B cell (primary cell): ENCODE measurements at regions not wholly inside any gene's neighbourhood (a gene's known extent, or its start where the extent isn't known, plus 50 kb on each side); places are given as distances from the start of the nearest gene placed in this dataset.
"Not testable (repeated sequence)": the region's sequence is repeated elsewhere in the genome, so short reads cannot be mapped to it uniquely, and the experiment has no call there.

Experiments used
- ATAC-seq: fragments of 200-7000 bp; cut with Tn5 transposase; one replicate; pipeline ENCODE4 v1.10.0; 2021; ENCODE audit warnings: low read depth, mild to moderate bottlenecking, moderate number of reproducible peaks, moderate library complexity
- CTCF ChIA-PET: fragments of 350-600 bp; sonication (Branson Sonifier 250); formaldehyde crosslinking; loops from one replicate; lab custom pipeline; 2021; ENCODE audit warnings: antibody characterized with exemption, inconsistent platforms; lab: Charles Lee
- POLR2A ChIA-PET: fragments of 350-600 bp; sonication (Branson Sonifier 250); formaldehyde crosslinking; loops from one replicate; lab custom pipeline; 2021; ENCODE audit warnings: antibody characterized with exemption; lab: Charles Lee
- DNase-seq: peaks from one replicate; pipeline ENCODE4 v3.0.0; 2013
- H2AFZ ChIP-seq: 2 replicates; pipeline ENCODE4 v1.6.1; 2012; ENCODE audit warnings: mild to moderate bottlenecking, low read depth, low read length; ENCODE audit not compliant: insufficient read depth, poor library complexity, severe bottlenecking
- H3K27ac ChIP-seq, 2 donors: 1 replicate in 1 of 2; 2 replicates in 1 of 2; pipeline ENCODE4 v1.5.1; 2012 to 2013; ENCODE audit warnings: low read length in 2 of 2, mild to moderate bottlenecking in 2 of 2, moderate library complexity in 1 of 2
- H3K27me3 ChIP-seq, 4 experiments: fragments of 200-600 bp in 1 of 4; sonication (generic) in 1 of 4; replicated peaks in 1 of 4; 1 replicate in 2 of 4; 2 replicates in 2 of 4; pipeline versions ENCODE4 v1.6.1 to v1.7.0; 2013 to 2016; ENCODE audit warnings: low read length in 3 of 4, mild to moderate bottlenecking in 2 of 4, mixed read lengths in 1 of 4, moderate library complexity in 1 of 4; ENCODE audit not compliant: insufficient read depth in 4 of 4, control insufficient read depth in 3 of 4; ENCODE audit errors: control extremely low read depth in 1 of 4
- H3K36me3 ChIP-seq, 2 experiments: replicated peaks in 1 of 2; 1 replicate in 1 of 2; 2 replicates in 1 of 2; pipeline versions ENCODE4 v1.6.1 to v1.7.1; 2013; ENCODE audit warnings: low read length in 1 of 2; ENCODE audit not compliant: insufficient read depth in 2 of 2, control insufficient read depth in 1 of 2; ENCODE audit errors: control extremely low read depth in 1 of 2, extremely low read depth in 1 of 2
- H3K4me1 ChIP-seq, 2 donors: fragments of 200-600 bp in 1 of 2; sonication (generic) in 1 of 2; 1 replicate in 1 of 2; 2 replicates in 1 of 2; pipeline versions ENCODE4 v1.5.1 to v1.6.1; 2013 to 2017; ENCODE audit warnings: low read length in 2 of 2; ENCODE audit not compliant: control insufficient read depth in 2 of 2, insufficient read depth in 2 of 2
- H3K4me2 ChIP-seq: replicated peaks from 2 replicates; pipeline ENCODE3; 2012; ENCODE audit warnings: mild to moderate bottlenecking, low read depth, low read length; ENCODE audit not compliant: poor library complexity, severe bottlenecking
- H3K4me3 ChIP-seq, 5 experiments: fragments of 200-600 bp in 1 of 5; sonication (generic) in 1 of 5; 1 replicate in 3 of 5; 2 replicates in 2 of 5; pipeline versions ENCODE4 v1.5.1 to v1.7.0; 2011 to 2016; ENCODE audit warnings: low read length in 4 of 5, mild to moderate bottlenecking in 4 of 5, low read depth in 2 of 5, control low read depth in 1 of 5, moderate library complexity in 1 of 5; ENCODE audit not compliant: insufficient read depth in 1 of 5; ENCODE audit errors: control extremely low read depth in 1 of 5, extremely low read depth in 1 of 5
- H3K79me2 ChIP-seq: fragments of 200-600 bp; sonication (generic); one replicate; pipeline ENCODE4 v1.6.0; 2016; ENCODE audit warnings: low read length; ENCODE audit not compliant: control insufficient read depth, insufficient read depth
- H3K9ac ChIP-seq: fragments of 200-600 bp; sonication (generic); 2 replicates; pipeline ENCODE4 v1.6.1; 2017; ENCODE audit warnings: mild to moderate bottlenecking, low read length, moderate library complexity
- H3K9me3 ChIP-seq, 3 donors: one replicate each; pipeline versions ENCODE4 v1.6.1 to v1.7.1; 2013; ENCODE audit warnings: low read length in 2 of 3; ENCODE audit not compliant: control insufficient read depth in 2 of 3, insufficient read depth in 1 of 3; ENCODE audit errors: control extremely low read depth in 1 of 3
- H4K20me1 ChIP-seq: 2 replicates; pipeline ENCODE4 v1.6.0; 2012; ENCODE audit warnings: mild to moderate bottlenecking, low read length; ENCODE audit not compliant: insufficient read depth, control insufficient read depth, poor library complexity, severe bottlenecking
- H3K27ac Mint-ChIP-seq: one replicate; pipeline ENCODE4 v1.8.0; 2021; ENCODE audit warnings: mixed read lengths
- H3K27me3 Mint-ChIP-seq: one replicate; pipeline ENCODE4 v1.8.0; 2021; ENCODE audit warnings: mixed read lengths
- H3K4me1 Mint-ChIP-seq: one replicate; pipeline ENCODE4 v1.8.0; 2021; ENCODE audit warnings: mixed read lengths
- H3K4me3 Mint-ChIP-seq: one replicate; pipeline ENCODE4 v1.8.0; 2021; ENCODE audit warnings: mixed read lengths
- H3K9me3 Mint-ChIP-seq: one replicate; pipeline ENCODE4 v1.8.0; 2022; ENCODE audit warnings: mixed read lengths; ENCODE audit not compliant: insufficient read depth
- EZH2 ChIP-seq: IDR thresholded peaks from 2 replicates; pipeline ENCODE4 v1.6.1; 2012; ENCODE audit warnings: borderline replicate concordance, low read depth, mild to moderate bottlenecking, moderate library complexity, low read length; ENCODE audit not compliant: insufficient read depth, poor library complexity, severe bottlenecking
- WGBS: methylation state at CpG from one replicate; pipeline ENCODE4 v1.1.5; 2013; ENCODE audit warnings: missing lambda C conversion rate; ENCODE audit not compliant: insufficient coverage; 5-methylcytosine and 5-hydroxymethylcytosine counted together
- intact Hi-C: fragments of 100-400 bp; cut with micrococcal nuclease; formaldehyde crosslinking; loops from one replicate; pipeline ENCODE4 v1.10.0; 2022
- TF ChIP-seq, protein P1 (sequence below): fragments of 200-600 bp; IDR thresholded peaks from one replicate; pipeline ENCODE4 v1.8.0; 2022; ENCODE audit warnings: antibody characterized with exemption, mild to moderate bottlenecking

DNA sequence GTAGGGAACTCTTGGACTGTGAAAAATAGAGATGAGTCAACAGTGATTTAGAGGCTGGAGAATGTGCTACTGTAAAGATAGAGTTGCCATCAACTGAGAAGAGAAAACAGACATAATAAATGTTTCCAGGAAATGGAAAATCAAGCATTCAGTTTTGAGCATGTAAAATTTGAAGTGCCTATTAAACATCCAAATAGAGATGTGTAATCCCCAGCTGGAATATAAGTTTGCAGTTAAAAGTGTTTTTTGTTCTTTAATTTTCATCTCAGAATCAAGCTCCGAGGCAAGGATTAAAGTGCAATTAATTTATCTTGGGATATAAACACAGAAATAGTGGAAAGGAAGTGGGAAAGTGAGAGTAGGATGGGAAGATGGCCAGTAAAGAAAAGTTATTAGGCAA is 666.0 kb upstream of the RAG2 start:
- Mint-ChIP-seq H3K4me1 (no peaks in the 10 kb centered on the region), H3K9me3 (peaks cover 2% of the 10 kb centered on the region), H3K4me3 (no peak overlapping the region), H3K27me3 (no peaks in the 10 kb centered on the region), H3K27ac (no peak overlapping the region)
- DNase-seq (no peak), ATAC-seq (no peak)
- Histone ChIP-seq H4K20me1 (no peaks in the 10 kb centered on the region), H3K27ac (no peak overlapping the region), H3K79me2 (no peaks in the 10 kb centered on the region), H3K4me1 (no peaks in the 10 kb centered on the region), H3K9ac (no peak overlapping the region), H3K4me2 (no peak overlapping the region), H3K9me3 (no peaks in the 10 kb centered on the region), H3K36me3 (no peaks in the 10 kb centered on the region), H3K4me3 (no peak overlapping the region), H2AFZ (no peak overlapping the region), H3K27me3 (no peaks in the 10 kb centered on the region)
- intact Hi-C loops, result no loop called here
- no peak for TF ChIP-seq EZH2
- TF ChIP-seq, protein P1, sequence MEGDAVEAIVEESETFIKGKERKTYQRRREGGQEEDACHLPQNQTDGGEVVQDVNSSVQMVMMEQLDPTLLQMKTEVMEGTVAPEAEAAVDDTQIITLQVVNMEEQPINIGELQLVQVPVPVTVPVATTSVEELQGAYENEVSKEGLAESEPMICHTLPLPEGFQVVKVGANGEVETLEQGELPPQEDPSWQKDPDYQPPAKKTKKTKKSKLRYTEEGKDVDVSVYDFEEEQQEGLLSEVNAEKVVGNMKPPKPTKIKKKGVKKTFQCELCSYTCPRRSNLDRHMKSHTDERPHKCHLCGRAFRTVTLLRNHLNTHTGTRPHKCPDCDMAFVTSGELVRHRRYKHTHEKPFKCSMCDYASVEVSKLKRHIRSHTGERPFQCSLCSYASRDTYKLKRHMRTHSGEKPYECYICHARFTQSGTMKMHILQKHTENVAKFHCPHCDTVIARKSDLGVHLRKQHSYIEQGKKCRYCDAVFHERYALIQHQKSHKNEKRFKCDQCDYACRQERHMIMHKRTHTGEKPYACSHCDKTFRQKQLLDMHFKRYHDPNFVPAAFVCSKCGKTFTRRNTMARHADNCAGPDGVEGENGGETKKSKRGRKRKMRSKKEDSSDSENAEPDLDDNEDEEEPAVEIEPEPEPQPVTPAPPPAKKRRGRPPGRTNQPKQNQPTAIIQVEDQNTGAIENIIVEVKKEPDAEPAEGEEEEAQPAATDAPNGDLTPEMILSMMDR, result no peak
- CTCF ChIA-PET, result no interaction called here
- WGBS, result 33% methylated on average over 1 of the region's 1 CpG
- POLR2A ChIA-PET, result no interaction called here

GRCh38 chr11:37263467-37263866 is 665.4 kb upstream of the RAG2 start:
- H3K4me3 ChIP-seq, H3K4me1 Mint-ChIP-seq, H3K9me3 Mint-ChIP-seq, H3K9me3 ChIP-seq, H3K27me3 ChIP-seq, H3K27me3 Mint-ChIP-seq, H4K20me1 ChIP-seq, intact Hi-C loops, H2AFZ ChIP-seq, H3K36me3 ChIP-seq, H3K79me2 ChIP-seq, H3K27ac Mint-ChIP-seq, H3K27ac ChIP-seq, H3K4me3 Mint-ChIP-seq, H3K4me1 ChIP-seq, ATAC-seq, POLR2A ChIA-PET, H3K9ac ChIP-seq, H3K4me2 ChIP-seq, DNase-seq, CTCF ChIA-PET: not testable (repeated sequence)
- WGBS, result 77% methylated on average over 3 of the region's 9 CpGs
